Transverse colon (tissue), 4 donors: ENCODE measurements at regions not wholly inside any gene's neighbourhood (a gene's known extent, or its start where the extent isn't known, plus 50 kb on each side); places are given as distances from the start of the nearest gene placed in this dataset.

Experiments used
- CTCF ChIP-seq, 5 experiments: fragments of 200-600 bp in 3 of 5; fragments of 450-650 bp in 2 of 5; sonication (generic) in 3 of 5; IDR thresholded peaks; 1 replicate in 2 of 5; 2 replicates in 3 of 5; pipeline ENCODE4 v1.5.1; 2016 to 2017; ENCODE audit warnings: antibody characterized with exemption in 5 of 5, inconsistent platforms in 3 of 5, mild to moderate bottlenecking in 2 of 5, moderate library complexity in 1 of 5
- EP300 ChIP-seq: sonication (generic); formaldehyde crosslinking; IDR thresholded peaks from one replicate; pipeline ENCODE4 v1.6.1; 2017; ENCODE audit warnings: antibody characterized with exemption, low read depth
- POLR2A ChIP-seq: fragments of 450-650 bp; IDR thresholded peaks from one replicate; pipeline ENCODE4 v1.6.1; 2016; ENCODE audit warnings: antibody characterized with exemption, mild to moderate bottlenecking, moderate library complexity
- POLR2AphosphoS5 ChIP-seq, 3 donors: sonication (generic); formaldehyde crosslinking; IDR thresholded peaks; one replicate each; pipeline ENCODE4 v1.6.1; 2016; ENCODE audit warnings: antibody characterized with exemption in 3 of 3

- no peak for TF ChIP-seq CTCF (IDR thresholded peaks at IDR 0.05)
- TF ChIP-seq POLR2A = no peak
- TF ChIP-seq POLR2AphosphoS5 (IDR thresholded peaks at IDR 0.05) = no peak
- no peak for TF ChIP-seq EP300
These were observed 258.9 kb downstream of the SEC16B start for GRCh38 chr1:177710696-177711620.
